ENCODE measurements at regions not wholly inside any gene's neighbourhood (a gene's known extent, or its start where the extent isn't known, plus 50 kb on each side); places are given as distances from the start of the nearest gene placed in this dataset.
"Not testable (repeated sequence)": the region's sequence is repeated elsewhere in the genome, so short reads cannot be mapped to it uniquely, and the experiment has no call there.

DNA sequence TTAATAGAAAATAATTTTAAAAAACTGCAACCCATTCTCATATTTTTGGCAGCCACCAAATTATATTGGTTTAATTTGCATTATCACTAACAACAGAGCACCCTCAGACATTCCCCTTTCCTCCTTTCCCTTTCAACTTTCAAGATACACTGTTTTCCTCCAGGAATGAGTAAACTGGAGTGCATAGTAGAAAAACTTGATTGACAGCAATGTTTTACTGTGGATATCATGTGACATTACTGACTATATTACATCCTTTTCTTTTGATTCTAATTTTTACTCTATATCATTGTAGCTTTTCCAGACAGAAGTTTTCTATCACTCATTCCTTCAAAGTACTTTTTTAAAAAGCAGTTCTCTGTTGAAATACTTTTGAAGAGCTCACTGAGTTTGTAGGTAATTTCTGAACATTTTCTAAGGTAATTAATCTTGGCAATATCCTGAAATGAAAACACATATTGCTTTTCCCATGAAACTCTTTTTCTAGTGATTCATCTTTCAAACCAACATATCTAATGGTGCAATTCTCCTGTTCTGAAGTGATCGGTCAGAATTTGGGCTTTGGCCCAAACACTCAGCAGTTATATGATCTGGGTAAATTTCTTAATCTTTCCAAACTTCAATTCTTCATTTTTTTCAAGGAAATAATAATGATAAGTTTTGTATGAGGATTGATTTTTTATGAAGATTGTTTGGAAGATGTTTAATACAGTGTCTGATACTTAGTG, 920.4 kb upstream of the EPHA5 start:
- no peak for DNase-seq

DNA sequence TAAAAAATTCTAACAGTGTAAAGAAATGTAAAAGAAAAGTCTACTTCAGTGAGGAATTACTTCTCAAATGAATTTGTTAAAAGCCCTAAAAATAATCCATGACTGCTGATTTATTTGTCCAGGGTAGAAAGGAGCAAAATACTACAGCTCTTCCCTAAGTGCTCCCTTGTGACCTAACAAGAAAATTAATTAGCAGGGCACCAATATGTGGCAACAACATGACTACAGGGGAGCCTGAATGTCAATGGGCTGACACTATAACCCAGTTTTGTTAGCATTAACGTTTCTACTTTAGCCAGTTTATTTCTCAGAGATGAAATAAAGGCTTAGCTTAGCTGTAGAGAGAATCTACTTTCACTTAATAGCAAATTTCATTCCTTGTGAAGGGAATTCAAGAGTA, 918.9 kb upstream of the EPHA5 start:
- DNase-seq: no peak

DNA sequence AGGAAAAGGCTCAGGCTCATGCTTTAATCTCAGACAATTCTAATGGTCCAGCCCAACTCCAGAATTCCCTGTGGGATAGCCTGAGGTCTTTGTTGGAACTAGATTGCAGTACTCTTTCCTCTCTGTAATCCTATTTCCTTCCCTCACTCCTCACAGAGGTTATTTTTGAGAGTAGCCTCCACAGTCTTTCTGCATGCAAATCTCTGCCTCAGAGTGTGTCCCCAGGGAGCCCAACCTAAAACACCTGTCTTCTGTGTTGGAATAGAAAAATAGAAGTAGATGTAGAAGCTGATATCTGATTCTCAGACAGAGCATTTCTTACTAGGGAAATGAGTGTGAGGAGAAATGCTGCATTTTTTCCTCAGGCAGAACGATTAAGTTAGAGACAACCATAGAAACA, 915.5 kb upstream of the EPHA5 start:
- no peak for DNase-seq

DNA sequence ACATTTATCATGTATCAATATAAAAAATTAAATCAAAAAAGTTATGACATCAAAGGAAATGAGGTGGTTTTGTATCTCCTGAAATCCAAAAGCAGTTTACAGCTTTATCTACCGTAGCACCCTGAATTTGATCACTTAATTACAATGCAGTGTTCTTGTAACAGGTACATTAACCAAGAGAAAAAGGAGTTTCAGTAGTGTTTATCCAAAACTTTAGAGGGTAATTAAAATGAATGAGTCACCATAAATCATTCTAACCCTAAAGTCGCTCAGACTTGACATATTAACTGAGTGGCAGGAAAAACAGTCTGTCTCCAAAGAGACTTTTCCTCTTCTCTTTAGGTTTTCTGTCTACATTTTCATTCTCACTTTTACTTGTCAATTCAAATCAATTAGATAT, 907.6 kb upstream of the EPHA5 start:
- no peak for DNase-seq

DNA sequence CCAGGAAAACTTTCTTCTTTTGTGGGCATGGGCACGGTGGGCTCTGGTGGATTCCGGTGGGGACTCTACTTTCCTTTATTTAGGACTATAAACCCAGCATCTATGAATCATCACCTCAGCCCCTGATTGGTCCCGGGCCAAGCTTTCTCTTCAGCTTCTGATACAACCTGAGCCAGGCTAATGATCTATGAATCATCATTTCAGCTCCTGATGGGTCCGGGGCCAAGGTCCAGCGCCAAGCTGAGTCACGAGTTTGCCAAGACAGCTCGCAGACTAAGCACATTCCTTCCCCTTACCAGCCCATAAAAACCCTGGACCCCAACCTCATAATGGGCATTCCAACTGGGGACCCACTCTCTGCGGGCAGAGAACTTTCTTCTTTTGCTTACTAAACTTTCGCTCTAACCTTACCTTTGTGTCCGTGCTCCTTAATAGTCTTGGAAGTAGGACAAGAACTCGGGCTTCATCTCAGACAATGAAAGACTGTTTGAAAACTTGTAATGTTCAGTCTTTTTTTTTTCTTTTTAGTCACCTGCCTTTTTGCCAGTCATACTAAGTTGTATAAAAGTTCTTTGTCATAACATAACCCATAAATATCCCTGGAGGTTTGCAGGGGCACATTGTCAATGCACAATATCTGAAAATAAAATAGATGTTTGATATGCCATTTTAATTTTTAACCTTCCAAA, 904.9 kb upstream of the EPHA5 start:
- DNase-seq: no peak

DNA sequence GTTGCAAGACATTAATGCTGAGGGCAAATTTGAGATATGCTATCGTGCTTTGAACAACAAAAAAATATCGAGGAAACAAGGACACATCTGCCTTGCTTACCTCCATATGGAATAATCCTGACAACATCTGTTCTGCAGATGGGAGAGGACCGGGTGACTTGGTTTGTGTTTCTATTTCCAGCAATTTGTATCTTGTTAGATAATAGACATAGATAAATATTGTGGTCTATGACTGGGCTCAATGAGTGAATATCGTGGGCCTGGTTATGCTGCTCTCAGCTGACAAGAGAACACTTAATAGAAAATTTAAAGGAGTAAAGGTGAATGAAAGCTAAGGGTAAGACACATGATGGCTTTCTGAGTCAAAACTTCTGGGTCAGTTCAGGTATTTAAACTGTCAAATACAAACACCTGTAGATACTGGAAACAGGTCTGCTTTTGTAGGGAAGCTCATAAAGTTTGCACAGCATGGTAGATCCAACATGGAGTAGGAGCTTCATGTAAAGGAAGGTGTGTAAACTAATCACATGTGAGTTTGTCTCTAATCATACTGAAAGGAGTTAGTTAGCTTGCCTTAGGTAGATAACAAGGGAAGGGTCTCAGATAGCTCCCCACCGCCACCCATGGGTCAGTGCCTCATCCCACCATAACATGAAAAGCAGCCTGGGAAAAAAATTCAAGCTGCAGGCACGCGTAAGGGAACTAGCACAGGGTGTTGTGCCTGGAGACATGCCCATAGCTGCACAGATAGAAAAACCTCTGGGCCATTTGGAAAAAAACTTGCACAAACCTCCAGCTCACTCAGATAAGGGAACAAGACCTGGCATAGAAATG, 904.1 kb upstream of the EPHA5 start:
- no peak for DNase-seq

DNA sequence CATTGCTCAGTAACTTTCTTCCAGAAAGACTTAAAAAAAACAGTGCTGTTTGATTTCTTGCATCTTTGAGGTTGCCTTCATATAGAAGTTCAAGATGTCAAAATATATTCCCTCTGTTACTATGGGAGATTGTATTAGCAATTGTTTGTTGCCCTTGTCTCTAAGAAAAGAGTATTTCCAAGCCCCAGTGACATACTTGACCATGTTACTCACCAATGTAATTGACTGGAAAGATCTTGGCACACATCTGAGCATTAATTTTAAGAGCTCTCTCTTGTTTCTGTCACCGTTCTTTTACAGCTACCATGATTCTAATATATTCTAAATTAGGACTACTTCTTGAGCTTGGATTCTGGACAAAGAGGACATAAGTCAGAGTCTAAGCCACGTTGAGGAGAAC, 902.7 kb upstream of the EPHA5 start:
- DNase-seq: no peak

DNA sequence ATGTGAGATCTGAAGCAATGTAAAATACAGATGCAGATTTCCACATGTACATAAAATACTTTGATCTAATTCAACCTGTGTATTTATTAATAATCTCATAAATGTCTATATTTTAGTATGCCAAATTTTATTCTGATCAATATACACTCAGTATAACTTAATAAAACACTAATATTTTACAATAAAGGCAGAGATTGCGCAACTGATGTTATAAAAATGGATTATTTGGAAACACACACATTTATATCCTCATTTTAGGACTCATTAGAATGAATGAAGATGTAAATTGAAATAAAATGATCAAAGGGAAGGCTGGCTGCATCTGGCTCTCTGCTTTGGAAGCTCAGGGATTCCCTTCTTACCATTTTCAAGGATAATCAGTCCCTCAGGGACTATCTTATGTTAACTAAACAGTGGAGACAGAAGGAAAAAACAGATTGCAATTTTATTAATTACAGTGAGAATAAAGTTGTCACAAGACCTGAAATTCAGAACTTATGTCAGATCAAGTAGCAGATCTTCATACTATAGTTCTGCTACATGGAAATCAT, 900.9 kb upstream of the EPHA5 start:
- DNase-seq: no peak

DNA sequence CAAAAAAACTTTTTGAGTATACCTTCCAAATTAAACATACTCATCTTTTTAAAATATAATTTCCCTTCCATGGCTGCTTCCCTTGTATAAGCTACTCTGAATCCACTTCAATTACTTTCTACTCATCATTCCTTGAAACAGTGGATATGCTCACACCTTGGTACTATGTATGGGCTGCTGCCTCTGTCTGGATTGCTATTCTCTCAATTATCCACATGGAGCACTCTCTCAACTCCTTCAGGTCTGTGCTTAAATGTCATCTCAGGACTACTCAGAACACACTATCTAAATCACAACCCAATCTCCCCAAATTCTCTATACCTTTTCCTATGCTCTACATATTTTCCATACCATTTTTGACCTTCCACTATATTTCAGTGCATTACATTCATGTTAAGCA, 898.9 kb upstream of the EPHA5 start:
- DNase-seq: no peak

DNA sequence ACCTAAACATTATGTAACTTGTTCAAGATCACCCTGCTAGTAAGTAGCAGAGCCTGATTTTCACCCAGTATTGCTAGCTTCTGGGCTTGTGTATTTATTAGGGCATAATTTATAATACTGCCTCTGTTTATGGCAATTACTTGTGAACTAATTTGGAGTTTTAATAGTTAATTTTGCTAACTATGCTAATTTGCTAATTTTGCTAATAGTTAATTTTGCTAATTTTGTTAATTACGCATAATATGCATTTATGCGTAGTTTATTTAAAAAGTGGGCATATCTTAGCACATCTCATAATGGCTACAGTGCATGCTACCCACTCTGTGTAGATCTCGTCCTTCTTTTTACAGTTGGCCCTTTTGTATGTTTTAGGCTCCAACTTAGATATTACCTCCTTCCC, 898.1 kb upstream of the EPHA5 start:
- DNase-seq: no peak

DNA sequence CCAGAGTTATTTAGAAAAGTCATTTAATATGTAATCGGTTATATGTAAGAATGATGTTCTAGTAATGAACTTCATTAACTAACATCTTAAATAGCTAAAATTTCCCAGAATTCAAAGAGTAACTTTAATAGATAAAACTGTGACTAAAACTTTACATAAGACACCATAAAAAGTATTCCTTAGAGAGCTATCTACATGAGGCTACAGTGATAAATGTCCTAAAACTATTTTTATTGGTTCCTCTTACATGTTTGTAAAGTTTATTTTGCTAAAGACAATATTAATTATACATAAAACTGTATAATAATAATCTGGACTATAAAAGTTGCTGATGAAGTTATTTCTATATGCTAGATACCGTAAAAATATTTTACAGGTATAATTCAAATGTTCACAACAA, 897.7 kb upstream of the EPHA5 start:
- no peak for DNase-seq

DNA sequence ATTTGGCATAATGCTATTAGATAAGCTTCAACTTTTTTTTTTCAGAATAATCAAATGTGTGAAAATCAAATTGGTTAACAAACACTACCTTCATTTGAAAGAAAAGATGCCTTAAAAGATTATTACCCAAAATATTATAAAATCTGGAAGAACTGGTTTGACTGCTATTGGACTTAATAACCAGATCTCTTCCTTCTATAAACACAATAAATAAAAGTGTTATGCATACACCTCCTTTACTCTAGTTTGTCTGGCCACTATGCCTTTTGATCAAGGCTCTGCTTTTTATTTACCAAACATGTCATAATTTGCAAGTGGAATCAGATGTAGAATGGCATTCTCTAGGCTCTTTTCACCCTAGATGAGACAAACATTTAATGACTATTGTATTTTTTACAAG, 897.3 kb upstream of the EPHA5 start:
- no peak for DNase-seq

DNA sequence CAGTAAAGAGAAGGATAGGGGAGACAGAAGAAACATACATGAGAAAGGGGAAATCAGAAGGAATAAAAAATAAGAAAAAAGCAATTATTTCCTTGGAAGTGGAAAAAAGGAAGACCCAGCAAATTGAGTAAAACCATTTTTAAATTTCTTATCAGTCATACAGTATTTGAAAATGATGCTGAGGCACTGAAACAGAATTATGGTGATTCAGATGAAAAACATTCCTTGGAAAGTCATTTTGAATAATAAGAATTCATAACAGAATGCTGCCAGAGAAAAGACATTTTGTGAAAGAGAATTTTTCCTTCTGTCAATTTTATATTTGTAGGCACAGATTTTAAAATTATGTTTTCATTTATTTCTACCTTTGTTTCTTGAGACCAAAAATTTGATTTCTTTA, 895.5 kb upstream of the EPHA5 start:
- DNase-seq: no peak

DNA sequence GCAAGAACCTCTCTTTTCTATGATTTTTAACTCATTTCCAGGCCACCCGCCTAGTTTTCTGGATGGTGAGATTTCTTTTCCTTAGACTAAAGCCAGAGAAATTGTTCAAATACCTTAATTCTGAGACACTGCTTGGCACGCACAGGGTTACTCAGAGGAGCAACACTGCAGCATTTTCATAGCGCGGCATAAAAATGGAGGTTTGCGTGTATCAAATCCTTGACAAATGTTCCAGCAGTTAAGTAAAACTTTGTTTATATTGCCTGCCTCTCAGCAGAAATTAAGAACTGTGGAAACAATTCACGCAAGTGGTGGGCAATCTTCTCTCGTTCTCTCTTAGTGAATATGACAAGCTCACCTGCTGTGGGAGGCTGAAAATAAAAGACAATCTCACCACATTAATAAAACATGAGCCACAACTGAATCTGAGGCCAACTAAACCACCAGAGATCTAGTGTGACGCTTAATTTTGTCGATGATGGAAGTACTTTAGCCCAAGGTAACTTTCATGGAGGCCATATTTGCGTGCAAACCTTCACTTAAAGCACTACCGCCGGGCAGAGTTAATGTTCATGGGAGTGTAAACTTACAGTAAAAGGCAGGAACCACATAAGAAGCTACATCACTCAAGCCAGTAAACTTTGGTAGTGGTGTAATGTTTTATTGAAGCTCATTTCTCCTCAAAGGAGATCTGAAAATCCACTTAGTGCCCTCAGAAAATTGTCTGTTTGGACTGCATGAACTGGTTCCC, 894.8 kb upstream of the EPHA5 start:
- DNase-seq: no peak

DNA sequence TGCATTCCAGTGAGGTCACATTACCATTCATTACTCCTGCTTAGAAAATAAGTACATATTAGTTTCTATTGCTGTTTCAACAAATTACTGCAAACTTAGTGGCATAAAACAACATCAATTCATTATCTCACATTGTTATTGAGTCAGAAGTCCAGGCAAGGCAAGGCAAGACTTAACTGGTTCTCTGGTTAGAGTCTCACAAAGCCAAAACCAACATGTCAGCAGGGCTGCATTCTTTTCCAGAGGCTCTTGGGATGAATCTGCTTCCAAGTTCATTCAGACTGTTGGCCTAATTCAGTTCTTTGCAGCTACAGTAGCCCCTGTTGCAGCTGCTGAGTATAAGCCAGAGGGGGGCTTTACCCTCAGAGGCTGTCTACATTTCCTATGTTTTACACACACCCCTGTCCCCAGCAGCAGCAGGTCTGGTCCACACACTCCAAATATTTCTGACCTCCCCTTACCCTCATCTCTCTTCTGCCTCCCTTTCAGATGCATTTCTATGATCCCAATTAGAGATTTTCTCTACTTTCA, 892.1 kb upstream of the EPHA5 start:
- no peak for DNase-seq

DNA sequence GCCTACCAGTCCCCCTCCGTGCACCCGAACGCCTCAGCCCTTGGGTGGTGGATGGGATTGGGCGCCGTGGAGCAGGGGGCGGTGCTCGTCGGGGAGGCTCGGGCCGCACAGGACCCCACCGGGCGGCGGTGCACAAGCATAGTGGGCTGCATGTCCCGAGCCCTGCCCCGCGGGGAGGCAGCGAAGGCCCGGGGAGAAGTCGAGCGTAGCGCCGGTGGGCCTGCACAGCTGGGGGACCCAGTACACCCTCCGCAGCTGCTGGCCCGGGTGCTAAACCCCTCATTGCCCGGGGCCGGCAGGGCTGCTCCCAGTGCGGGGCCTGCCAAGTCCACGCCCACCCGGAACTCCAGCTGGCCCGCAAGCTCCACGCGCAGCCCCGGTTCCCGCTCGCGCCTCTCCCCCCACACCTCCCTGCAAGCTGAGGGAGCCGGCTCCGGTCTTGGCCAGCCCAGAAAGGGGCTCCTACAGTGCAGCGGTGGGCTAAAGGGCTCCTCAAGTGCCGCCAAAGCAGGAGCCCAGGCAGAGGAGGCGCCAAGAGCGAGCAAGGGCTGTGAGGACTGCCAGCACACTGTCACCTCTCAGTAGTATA, 891.3 kb upstream of the EPHA5 start:
- not testable (repeated sequence) for DNase-seq

DNA sequence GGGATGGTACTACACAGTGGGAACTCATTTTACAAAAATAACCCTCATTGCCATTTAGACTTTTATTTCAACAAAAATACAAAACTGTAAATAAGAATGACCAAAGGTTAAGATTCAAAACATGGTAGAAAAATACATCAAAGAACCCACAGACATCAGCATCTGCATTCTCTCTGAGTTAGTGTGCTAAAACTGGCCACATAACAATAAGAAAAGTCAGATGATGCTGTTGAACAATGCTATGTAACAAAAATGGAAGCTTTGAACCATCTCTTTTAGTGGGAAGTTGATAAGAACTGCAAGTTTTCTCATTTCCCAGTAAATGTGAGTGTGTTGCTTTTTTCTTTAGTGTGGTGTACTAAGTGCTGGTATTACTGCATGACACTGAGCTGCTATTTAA, 888.4 kb upstream of the EPHA5 start:
- DNase-seq: no peak

DNA sequence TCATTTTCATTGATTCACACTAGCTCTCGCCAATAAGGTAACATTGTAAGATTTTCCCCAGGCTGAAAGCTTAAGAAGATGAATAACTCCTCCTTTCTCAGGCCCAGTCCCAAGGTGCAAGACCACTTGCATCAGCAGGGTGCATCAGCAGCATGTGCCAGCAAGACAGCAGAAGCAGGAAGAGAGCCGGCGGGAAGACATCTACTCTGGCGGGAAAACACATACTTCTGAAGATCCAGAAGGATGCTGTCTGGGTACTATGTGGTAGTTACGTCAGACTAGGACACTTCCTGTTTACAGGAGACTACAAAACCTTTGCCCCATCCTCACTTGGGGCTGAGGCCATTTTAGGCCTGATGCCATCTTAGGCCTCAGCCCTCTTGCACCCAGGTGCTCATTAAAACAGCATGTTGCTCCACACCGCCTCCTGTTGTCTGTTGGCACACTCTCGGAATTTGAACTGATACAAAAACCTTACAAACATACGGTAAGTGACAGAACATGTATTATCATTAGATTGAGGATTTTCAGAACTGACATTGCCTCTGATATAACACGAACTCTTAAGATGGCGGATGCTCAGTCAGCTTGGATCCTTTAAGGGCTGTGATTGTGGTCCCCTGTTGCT, 886.5 kb upstream of the EPHA5 start:
- DNase-seq: no peak

DNA sequence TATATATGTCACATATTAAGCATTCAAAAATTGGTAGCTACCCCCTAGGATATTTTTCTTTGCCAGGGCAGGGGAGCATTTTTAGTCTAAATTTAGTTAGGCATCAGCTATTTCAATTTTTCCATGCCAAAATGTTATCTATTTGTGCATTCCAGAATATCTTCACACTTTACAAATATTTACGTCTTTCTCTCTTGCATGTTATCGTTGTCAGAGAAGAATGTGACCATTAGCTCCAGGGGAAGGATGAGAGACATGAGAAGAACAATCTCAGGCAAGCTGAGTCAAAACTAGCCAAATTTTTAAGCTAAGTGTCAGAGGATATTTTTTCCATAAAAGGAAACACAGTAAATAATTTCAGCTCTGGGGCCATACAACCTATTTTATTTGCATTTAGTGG, 885.0 kb upstream of the EPHA5 start:
- DNase-seq: no peak

DNA sequence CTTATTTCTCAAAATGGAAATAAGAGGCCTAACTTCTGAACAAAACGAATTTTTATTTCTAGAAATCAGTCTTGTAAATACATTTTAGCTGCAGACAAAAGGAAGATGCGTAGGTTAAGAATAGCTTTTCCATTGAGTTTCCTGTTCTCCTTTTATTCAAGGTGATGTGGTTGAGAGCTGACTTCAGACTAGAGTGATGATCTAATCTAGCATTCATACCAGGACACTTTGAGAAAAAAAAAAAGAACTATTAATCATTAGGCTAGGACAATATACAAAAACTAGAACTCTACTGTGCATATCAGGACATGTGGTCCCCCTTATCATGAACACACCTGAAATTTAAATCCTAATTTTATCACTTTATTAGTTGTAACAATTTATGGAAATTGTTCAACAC, 884.5 kb upstream of the EPHA5 start:
- no peak for DNase-seq

DNA sequence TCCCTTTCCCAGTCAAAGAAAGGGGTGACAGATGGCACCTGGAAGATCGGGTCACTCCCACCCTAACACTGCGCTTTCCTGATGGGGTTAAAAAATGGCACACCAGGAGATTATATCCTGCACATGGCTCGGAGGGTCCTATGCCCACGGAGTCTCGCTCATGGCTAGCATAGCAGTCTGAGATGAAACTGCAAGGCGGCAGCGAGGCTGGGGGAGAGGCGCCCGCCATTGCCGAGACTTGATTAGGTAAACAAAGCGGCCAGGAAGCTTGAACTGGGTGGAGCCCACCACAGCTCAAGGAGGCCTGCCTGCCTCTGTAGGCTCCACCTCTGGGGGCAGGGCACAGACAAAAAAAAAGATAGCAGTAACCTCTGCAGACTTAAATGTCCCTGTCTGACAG, 875.0 kb upstream of the EPHA5 start:
- DNase-seq: not testable (repeated sequence)

Data from skin of body (tissue), 1 donor.